GM13976 (cell line): ENCODE measurements at regions not wholly inside any gene's neighbourhood (a gene's known extent, or its start where the extent isn't known, plus 50 kb on each side); places are given as distances from the start of the nearest gene placed in this dataset.
"Not testable (repeated sequence)": the region's sequence is repeated elsewhere in the genome, so short reads cannot be mapped to it uniquely, and the experiment has no call there.

Experiments
- DNase-seq: peaks from one replicate; pipeline ENCODE4 v3.0.0; 2012; ENCODE audit warnings: low spot score
- CTCF ChIP-seq: IDR thresholded peaks from 2 replicates; pipeline ENCODE4 v1.5.1; 2012; ENCODE audit warnings: borderline replicate concordance, mild to moderate bottlenecking; ENCODE audit not compliant: insufficient read depth; ENCODE audit errors: extremely low read depth, missing control alignments, control extremely low read depth
- in situ Hi-C: fragments of 300-500 bp; cut with MboI; formaldehyde crosslinking; loops from one replicate; pipeline ENCODE4 v1.12.0; 2022; ENCODE audit warnings: low sequenced_read_pairs, mixed read lengths, inconsistent platforms; ENCODE audit not compliant: unreplicated experiment

- in situ Hi-C loops: no loop called here
- TF ChIP-seq CTCF: no peak
- no peak for DNase-seq
These were observed 1314.0 kb downstream of the JRKL start for GRCh38 chr11:97703851-97704250.

- in situ Hi-C loops, DNase-seq: not testable (repeated sequence)
These were observed 1315.3 kb upstream of the CNTN5 start for GRCh38 chr11:97705441-97705840.

- no peak for DNase-seq
- no peak for TF ChIP-seq CTCF
- in situ Hi-C loops: no loop called here
These were observed 1302.8 kb upstream of the CNTN5 start for GRCh38 chr11:97717922-97718321.

- TF ChIP-seq CTCF: no peak
- DNase-seq: no peak
- in situ Hi-C loops: no loop called here
These were observed 1298.7 kb upstream of the CNTN5 start for GRCh38 chr11:97722065-97722464.

GRCh38 chr11:97722721-97723120 is 1298.0 kb upstream of the CNTN5 start:
- DNase-seq: no peak
- no peak for TF ChIP-seq CTCF
- in situ Hi-C loops: no loop called here

GRCh38 chr11:97729546-97730272 is 1291.0 kb upstream of the CNTN5 start:
- no peak for TF ChIP-seq CTCF
- DNase-seq: no peak
- in situ Hi-C loops: no loop called here

- in situ Hi-C loops: no loop called here
- no peak for TF ChIP-seq CTCF
- DNase-seq: no peak
These were observed 1288.6 kb upstream of the CNTN5 start for GRCh38 chr11:97732011-97732632.
